Tibial nerve (tissue), 3 donors: ENCODE measurements at regions not wholly inside any gene's neighbourhood (a gene's known extent, or its start where the extent isn't known, plus 50 kb on each side); places are given as distances from the start of the nearest gene placed in this dataset.

Experiments used
- CTCF ChIP-seq, 5 experiments: fragments of 200-600 bp in 3 of 5; fragments of 450-650 bp in 2 of 5; sonication (generic) in 3 of 5; IDR thresholded peaks; one replicate each; pipeline ENCODE4 v1.5.1; 2016 to 2019; ENCODE audit warnings: antibody characterized with exemption in 5 of 5, mild to moderate bottlenecking in 3 of 5, moderate library complexity in 2 of 5
- POLR2A ChIP-seq, 2 donors: fragments of 450-650 bp; IDR thresholded peaks; one replicate each; pipeline ENCODE4 v1.6.1; 2017; ENCODE audit warnings: antibody characterized with exemption in 2 of 2, mild to moderate bottlenecking in 2 of 2, moderate library complexity in 2 of 2

- no peak for TF ChIP-seq POLR2A (IDR thresholded peaks at IDR 0.05)
- no peak for TF ChIP-seq CTCF (IDR thresholded peaks at IDR 0.05)
These were observed 1293.9 kb upstream of the CDH6 start for GRCh38 chr5:29899583-29899982.
